Prostate gland (tissue), 2 donors: ENCODE measurements at regions not wholly inside any gene's neighbourhood (a gene's known extent, or its start where the extent isn't known, plus 50 kb on each side); places are given as distances from the start of the nearest gene placed in this dataset.
"Not testable (repeated sequence)": the region's sequence is repeated elsewhere in the genome, so short reads cannot be mapped to it uniquely, and the experiment has no call there.

Experiments used
- DNase-seq: peaks from one replicate; pipeline ENCODE4 v3.0.0-alpha.2; 2019; ENCODE audit warnings: low spot score
- H3K27ac ChIP-seq, 2 donors: fragments of 200-600 bp; sonication (generic); 2 replicates each; pipeline ENCODE4 v1.5.1; 2017 to 2019
- H3K27me3 ChIP-seq: fragments of 200-600 bp; sonication (generic); replicated peaks from 2 replicates; pipeline ENCODE4 v1.5.1; 2019; ENCODE audit not compliant: insufficient read depth
- H3K36me3 ChIP-seq, 2 donors: fragments of 200-600 bp; sonication (generic); 1 replicate in 1 of 2; 2 replicates in 1 of 2; pipeline versions ENCODE4 v1.5.1 to v1.8.1; 2017 to 2019
- H3K4me1 ChIP-seq: fragments of 200-600 bp; sonication (generic); replicated peaks from 2 replicates; pipeline ENCODE4 v1.5.1; 2019
- H3K4me3 ChIP-seq, 2 donors: fragments of 200-600 bp; sonication (generic); 2 replicates each; pipeline ENCODE4 v1.5.1; 2017 to 2019
- H3K9me3 ChIP-seq: fragments of 200-600 bp; sonication (generic); 2 replicates; pipeline ENCODE4 v1.5.1; 2017
- CTCF ChIP-seq, 4 experiments: fragments of 200-600 bp in 2 of 4; fragments of 450-650 bp in 2 of 4; sonication (generic) in 2 of 4; IDR thresholded peaks; 1 replicate in 3 of 4; 2 replicates in 1 of 4; pipeline ENCODE4 v1.5.1; 2016 to 2019; ENCODE audit warnings: antibody characterized with exemption in 4 of 4, mild to moderate bottlenecking in 2 of 4, moderate library complexity in 2 of 4
- POLR2A ChIP-seq: fragments of 450-650 bp; IDR thresholded peaks from one replicate; pipeline ENCODE4 v1.6.1; 2016; ENCODE audit warnings: antibody characterized with exemption, mild to moderate bottlenecking
- POLR2AphosphoS5 ChIP-seq: sonication (generic); formaldehyde crosslinking; IDR thresholded peaks from one replicate; pipeline ENCODE4 v1.6.1; 2017; ENCODE audit warnings: antibody characterized with exemption
- WGBS: methylation state at CpG from one replicate; pipeline ENCODE4 v1.1.5; 2018; 5-methylcytosine and 5-hydroxymethylcytosine counted together
- intact Hi-C: fragments of 100-400 bp; cut with DNase I; formaldehyde crosslinking; loops from one replicate; pipeline ENCODE4 v1.14.2; 2022

DNA sequence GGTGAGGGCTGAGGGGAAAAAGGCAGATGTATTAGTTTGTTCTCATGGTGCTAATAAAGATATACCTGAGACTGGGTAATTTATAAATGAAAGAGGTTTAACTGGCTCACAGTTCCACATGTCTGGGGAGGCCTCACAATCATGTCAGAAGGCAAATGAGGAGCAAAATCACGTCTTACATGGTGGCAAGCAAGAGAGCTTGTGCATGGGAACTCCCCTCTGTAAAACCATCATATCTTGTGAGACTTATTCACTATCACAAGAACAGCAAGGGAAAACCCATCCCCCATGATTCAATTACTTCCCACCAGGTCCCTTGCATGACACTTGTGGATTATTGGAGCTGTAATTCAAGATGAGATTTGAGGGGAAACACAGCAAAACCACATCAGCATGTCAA is 1220.9 kb downstream of the GALC start:
- Histone ChIP-seq H3K36me3 (no peaks in the 10 kb centered on the region), H3K4me3 (no peak overlapping the region), H3K27me3 (no peaks in the 10 kb centered on the region), H3K27ac (no peak overlapping the region), H3K4me1 (no peaks in the 10 kb centered on the region), H3K9me3 (no peaks in the 10 kb centered on the region)
- DNase-seq: no peak
- WGBS: 42% methylated on average over 1 of the region's 1 CpG
- TF ChIP-seq POLR2AphosphoS5 (no peak), POLR2A (no peak), CTCF (IDR thresholded peaks at IDR 0.05) (no peak)
- intact Hi-C loops: no loop called here

GRCh38 chr14:86770186-86770585 is 1222.8 kb downstream of the GALC start:
- WGBS: 88% methylated on average over 3 of the region's 3 CpGs
- no peaks in the 10 kb centered on the region for H3K27me3 ChIP-seq
- DNase-seq: no peak
- no peak for TF ChIP-seq CTCF (IDR thresholded peaks at IDR 0.05)
- TF ChIP-seq POLR2A: no peak
- TF ChIP-seq POLR2AphosphoS5: no peak
- H3K4me1 ChIP-seq: no peaks in the 10 kb centered on the region
- H3K36me3 ChIP-seq: no peaks in the 10 kb centered on the region
- no peak overlapping the region for H3K4me3 ChIP-seq
- H3K27ac ChIP-seq: no peak overlapping the region
- intact Hi-C loops: no loop called here
- H3K9me3 ChIP-seq: no peaks in the 10 kb centered on the region

DNA sequence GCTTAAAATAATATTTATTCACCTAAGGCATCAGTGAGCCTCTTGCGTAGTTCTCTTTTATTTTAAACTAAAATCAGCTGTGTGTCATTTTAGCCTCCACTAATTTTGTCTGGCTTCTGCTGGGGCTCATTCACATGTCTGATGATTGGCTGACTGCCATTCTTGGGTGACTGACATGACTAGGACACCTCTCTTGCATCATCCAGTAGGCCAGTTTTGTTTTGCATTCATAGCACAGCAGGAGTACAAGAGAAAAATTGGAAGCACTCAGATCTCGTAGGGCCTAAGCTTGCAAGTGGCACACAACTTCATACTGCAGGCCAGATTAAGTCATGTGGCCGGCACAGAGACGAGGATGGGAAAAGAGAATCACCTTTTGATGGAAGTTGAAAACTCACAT is 1226.5 kb downstream of the GALC start:
- no peak for DNase-seq
- WGBS: 78% methylated on average over 4 of the region's 4 CpGs
- Histone ChIP-seq H3K27ac (no peak overlapping the region), H3K27me3 (no peaks in the 10 kb centered on the region), H3K4me1 (no peaks in the 10 kb centered on the region), H3K36me3 (no peaks in the 10 kb centered on the region), H3K9me3 (no peaks in the 10 kb centered on the region), H3K4me3 (no peak overlapping the region)
- intact Hi-C loops: no loop called here
- no peak for TF ChIP-seq POLR2A
- TF ChIP-seq POLR2AphosphoS5: no peak
- no peak for TF ChIP-seq CTCF (IDR thresholded peaks at IDR 0.05)

GRCh38 chr14:86761611-86762010 is 1231.4 kb downstream of the GALC start:
- H3K36me3 ChIP-seq: no peaks in the 10 kb centered on the region
- intact Hi-C loops: no loop called here
- no peak overlapping the region for H3K4me3 ChIP-seq
- TF ChIP-seq CTCF (IDR thresholded peaks at IDR 0.05) (no peak), POLR2AphosphoS5 (no peak), POLR2A (no peak)
- no peak for DNase-seq
- no peak overlapping the region for H3K27ac ChIP-seq
- 91% methylated on average over 6 of the region's 6 CpGs for WGBS
- no peaks in the 10 kb centered on the region for H3K4me1 ChIP-seq
- no peaks in the 10 kb centered on the region for H3K9me3 ChIP-seq
- no peaks in the 10 kb centered on the region for H3K27me3 ChIP-seq

DNA sequence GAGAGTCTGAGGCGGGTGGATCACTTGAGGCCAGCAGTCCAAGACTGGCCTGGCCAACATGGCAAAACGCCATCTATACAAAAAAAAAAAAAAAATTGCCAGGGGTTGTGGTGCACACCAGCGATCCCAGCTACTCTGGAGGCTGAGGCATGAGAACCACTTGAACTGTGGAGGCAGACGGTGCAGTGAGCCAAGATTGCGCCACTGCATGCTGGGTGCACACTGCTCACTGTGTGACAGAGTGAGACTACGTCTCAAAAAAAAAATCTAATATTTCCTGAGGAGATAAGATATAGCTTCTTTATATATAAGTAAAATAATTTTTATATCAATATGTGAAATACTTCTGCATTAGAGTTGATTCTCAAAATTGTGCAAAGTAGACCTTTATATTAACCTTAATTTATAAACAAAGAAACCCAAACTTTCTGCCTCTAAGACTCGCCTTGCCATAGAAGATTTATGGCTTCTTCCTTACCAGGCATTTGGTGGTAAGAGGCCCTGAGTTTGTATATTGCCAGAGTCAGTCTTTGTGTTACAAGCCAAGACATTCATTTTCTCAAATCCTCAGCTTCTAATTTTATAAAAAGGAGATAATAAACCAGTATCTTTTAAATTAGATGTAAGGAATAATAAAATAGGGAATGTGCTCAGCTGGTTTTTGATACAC is 1226.7 kb downstream of the FLRT2 start:
- Histone ChIP-seq H3K27ac (no peak overlapping the region), H3K4me3 (no peak overlapping the region), H3K36me3 (no peaks in the 10 kb centered on the region), H3K27me3 (no peaks in the 10 kb centered on the region), H3K4me1 (no peaks in the 10 kb centered on the region), H3K9me3 (no peaks in the 10 kb centered on the region)
- no peak for DNase-seq
- WGBS: 77% methylated on average over 7 of the region's 7 CpGs
- no peak for TF ChIP-seq CTCF (IDR thresholded peaks at IDR 0.05)
- no peak for TF ChIP-seq POLR2A
- TF ChIP-seq POLR2AphosphoS5: no peak
- intact Hi-C loops: no loop called here

GRCh38 chr14:86750488-86750887 is 1220.5 kb downstream of the FLRT2 start:
- intact Hi-C loops, H3K4me1 ChIP-seq, H3K9me3 ChIP-seq, H3K4me3 ChIP-seq, DNase-seq, H3K36me3 ChIP-seq, H3K27me3 ChIP-seq, H3K27ac ChIP-seq: not testable (repeated sequence)
- 74% methylated on average over 4 of the region's 4 CpGs for WGBS
